WTC11 (cell line): ENCODE measurements at regions not wholly inside any gene's neighbourhood (a gene's known extent, or its start where the extent isn't known, plus 50 kb on each side); places are given as distances from the start of the nearest gene placed in this dataset.

ENCODE experiments used
- ZNF121 ChIP-seq: sonication (generic); formaldehyde crosslinking; IDR thresholded peaks from 2 replicates; pipeline ENCODE4 v1.8.0; 2023; ENCODE audit warnings: missing genetic modification reagents
- ZNF232 ChIP-seq: sonication (generic); formaldehyde crosslinking; IDR thresholded peaks from 2 replicates; pipeline ENCODE4 v1.8.0; 2022; ENCODE audit warnings: mild to moderate bottlenecking, missing genetic modification reagents
- ZNF416 ChIP-seq: fragments of 250-450 bp; sonication (Bioruptor Pico); IDR thresholded peaks from 2 replicates; pipeline ENCODE4 v1.9.0; 2021; ENCODE audit warnings: mild to moderate bottlenecking, inconsistent platforms
- TF ChIP-seq, protein P1 (sequence below): sonication (generic); formaldehyde crosslinking; IDR thresholded peaks from 2 replicates; pipeline ENCODE4 v1.8.1; 2023; ENCODE audit warnings: mild to moderate bottlenecking, moderate library complexity, missing genetic modification reagents
- TF ChIP-seq, protein P2 (sequence below): fragments of 200-600 bp; IDR thresholded peaks from 2 replicates; pipeline ENCODE4 v1.8.0; 2022; ENCODE audit warnings: antibody characterized with exemption
- TF ChIP-seq, protein P3 (sequence below): sonication (generic); formaldehyde crosslinking; IDR thresholded peaks from 2 replicates; pipeline ENCODE4 v1.8.1; 2022; ENCODE audit warnings: mild to moderate bottlenecking, moderate library complexity, missing genetic modification reagents
- TF ChIP-seq, protein P4 (sequence below): sonication (generic); formaldehyde crosslinking; IDR thresholded peaks from 2 replicates; pipeline ENCODE4 v1.8.1; 2023; ENCODE audit warnings: mild to moderate bottlenecking, missing genetic modification reagents, moderate library complexity

DNA sequence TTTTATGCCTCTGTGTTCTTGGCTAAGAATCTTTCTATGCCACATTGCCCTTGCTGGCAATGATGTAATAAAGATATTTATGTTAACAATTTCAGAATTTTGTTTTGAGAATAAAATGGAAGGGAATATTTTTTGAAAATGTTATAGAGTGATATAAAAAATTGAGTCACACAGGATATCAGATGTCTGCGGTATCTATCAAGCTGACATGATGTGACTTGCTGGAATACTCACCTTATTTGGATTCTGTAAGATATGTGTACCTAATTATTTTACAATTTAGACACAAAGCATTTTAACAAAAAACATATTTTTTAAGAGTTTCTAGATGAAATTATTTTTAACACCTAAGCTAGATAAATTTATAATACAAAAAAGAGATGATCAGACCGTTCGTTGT is 660.0 kb upstream of the B3GALT2 start:
- TF ChIP-seq ZNF416 (CRISPR knock-in tag) (no peak), ZNF121 (CRISPR knock-in tag) (no peak), ZNF232 (CRISPR knock-in tag) (no peak)
- TF ChIP-seq, protein P1, sequence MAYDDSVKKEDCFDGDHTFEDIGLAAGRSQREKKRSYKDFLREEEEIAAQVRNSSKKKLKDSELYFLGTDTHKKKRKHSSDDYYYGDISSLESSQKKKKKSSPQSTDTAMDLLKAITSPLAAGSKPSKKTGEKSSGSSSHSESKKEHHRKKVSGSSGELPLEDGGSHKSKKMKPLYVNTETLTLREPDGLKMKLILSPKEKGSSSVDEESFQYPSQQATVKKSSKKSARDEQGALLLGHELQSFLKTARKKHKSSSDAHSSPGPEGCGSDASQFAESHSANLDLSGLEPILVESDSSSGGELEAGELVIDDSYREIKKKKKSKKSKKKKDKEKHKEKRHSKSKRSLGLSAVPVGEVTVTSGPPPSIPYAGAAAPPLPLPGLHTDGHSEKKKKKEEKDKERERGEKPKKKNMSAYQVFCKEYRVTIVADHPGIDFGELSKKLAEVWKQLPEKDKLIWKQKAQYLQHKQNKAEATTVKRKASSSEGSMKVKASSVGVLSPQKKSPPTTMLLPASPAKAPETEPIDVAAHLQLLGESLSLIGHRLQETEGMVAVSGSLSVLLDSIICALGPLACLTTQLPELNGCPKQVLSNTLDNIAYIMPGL (CRISPR knock-in tag) = no peak
- TF ChIP-seq, protein P2, sequence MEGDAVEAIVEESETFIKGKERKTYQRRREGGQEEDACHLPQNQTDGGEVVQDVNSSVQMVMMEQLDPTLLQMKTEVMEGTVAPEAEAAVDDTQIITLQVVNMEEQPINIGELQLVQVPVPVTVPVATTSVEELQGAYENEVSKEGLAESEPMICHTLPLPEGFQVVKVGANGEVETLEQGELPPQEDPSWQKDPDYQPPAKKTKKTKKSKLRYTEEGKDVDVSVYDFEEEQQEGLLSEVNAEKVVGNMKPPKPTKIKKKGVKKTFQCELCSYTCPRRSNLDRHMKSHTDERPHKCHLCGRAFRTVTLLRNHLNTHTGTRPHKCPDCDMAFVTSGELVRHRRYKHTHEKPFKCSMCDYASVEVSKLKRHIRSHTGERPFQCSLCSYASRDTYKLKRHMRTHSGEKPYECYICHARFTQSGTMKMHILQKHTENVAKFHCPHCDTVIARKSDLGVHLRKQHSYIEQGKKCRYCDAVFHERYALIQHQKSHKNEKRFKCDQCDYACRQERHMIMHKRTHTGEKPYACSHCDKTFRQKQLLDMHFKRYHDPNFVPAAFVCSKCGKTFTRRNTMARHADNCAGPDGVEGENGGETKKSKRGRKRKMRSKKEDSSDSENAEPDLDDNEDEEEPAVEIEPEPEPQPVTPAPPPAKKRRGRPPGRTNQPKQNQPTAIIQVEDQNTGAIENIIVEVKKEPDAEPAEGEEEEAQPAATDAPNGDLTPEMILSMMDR = no peak
- TF ChIP-seq, protein P3, sequence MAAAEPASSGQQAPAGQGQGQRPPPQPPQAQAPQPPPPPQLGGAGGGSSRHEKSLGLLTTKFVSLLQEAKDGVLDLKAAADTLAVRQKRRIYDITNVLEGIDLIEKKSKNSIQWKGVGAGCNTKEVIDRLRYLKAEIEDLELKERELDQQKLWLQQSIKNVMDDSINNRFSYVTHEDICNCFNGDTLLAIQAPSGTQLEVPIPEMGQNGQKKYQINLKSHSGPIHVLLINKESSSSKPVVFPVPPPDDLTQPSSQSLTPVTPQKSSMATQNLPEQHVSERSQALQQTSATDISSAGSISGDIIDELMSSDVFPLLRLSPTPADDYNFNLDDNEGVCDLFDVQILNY = no peak
- TF ChIP-seq, protein P4, sequence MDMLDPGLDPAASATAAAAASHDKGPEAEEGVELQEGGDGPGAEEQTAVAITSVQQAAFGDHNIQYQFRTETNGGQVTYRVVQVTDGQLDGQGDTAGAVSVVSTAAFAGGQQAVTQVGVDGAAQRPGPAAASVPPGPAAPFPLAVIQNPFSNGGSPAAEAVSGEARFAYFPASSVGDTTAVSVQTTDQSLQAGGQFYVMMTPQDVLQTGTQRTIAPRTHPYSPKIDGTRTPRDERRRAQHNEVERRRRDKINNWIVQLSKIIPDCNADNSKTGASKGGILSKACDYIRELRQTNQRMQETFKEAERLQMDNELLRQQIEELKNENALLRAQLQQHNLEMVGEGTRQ (CRISPR knock-in tag) = no peak
